ENCODE measurements at regions not wholly inside any gene's neighbourhood (a gene's known extent, or its start where the extent isn't known, plus 50 kb on each side); places are given as distances from the start of the nearest gene placed in this dataset.

DNA sequence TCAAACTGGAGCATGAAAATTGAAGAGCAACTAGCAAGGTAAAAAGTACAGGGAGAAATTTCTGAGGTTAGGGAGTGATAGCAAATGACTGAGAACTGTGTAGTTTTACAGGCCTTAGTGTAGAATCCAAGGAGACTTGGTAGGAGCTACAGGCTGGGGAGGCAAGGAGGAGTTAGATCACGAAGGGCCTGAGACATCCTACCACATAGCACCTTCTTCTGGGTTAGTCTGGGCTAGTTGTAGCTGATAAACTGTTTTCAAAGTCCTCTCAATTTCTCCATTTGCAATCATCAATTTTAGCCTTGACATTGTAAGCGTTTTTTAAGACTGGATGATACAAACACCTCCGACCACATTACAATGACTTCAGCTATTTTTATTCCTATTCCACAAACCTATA is 209.7 kb downstream of the TMEM200A start:
- Mint-ChIP-seq H3K36me3 (ENCODE audit: low read depth) (no peaks in the 10 kb centered on the region), H3K4me3 (peak overlapping the region; percentile 0)

DNA sequence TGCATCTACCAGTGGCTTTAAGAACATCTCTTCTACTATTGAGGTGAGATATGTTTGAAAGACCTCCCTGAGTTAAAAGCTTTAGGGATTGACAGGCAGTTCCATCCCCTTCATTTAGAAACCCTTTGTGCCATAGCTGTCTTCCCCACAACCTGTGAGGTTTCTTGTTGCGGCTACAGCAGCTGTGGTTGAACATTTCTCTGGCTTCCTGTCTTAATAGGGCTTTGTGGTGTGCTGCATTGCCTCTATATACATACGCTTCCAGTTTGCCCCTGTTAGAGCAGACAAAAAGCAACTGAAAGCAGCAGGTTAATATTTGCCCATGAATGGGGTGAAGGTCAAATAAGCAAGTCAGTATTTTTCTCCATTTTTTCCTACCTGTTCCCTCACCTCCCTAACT is 210.2 kb downstream of the TMEM200A start:
- Mint-ChIP-seq H3K36me3 (ENCODE audit: low read depth) (no peaks in the 10 kb centered on the region), H3K4me3 (peak overlapping the region; percentile 9), H3K27me3 (no peaks in the 10 kb centered on the region), H3K9me3 (no peaks in the 10 kb centered on the region), H3K4me1 (ENCODE audit: low read depth) (peaks cover 44% of the 10 kb centered on the region), H3K27ac (peak overlapping the region; percentile 56)
- DNase-seq, result peak; percentile 35

More for the DNA sequence above, 209.7 kb downstream of the TMEM200A start:
- no peaks in the 10 kb centered on the region for H3K9me3 Mint-ChIP-seq
- no peak for DNase-seq
- peaks cover 44% of the 10 kb centered on the region for H3K4me1 Mint-ChIP-seq (ENCODE audit: low read depth)
- peak overlapping the region; percentile 56 for H3K27ac Mint-ChIP-seq
- no peaks in the 10 kb centered on the region for H3K27me3 Mint-ChIP-seq

GRCh38 chr6:130577178-130577919 is 211.5 kb downstream of the TMEM200A start:
- no peaks in the 10 kb centered on the region for H3K36me3 Mint-ChIP-seq (ENCODE audit: low read depth)
- peak overlapping the region; percentile 5 for H3K4me3 Mint-ChIP-seq
- H3K27me3 Mint-ChIP-seq, result no peaks in the 10 kb centered on the region
- peaks cover 44% of the 10 kb centered on the region for H3K4me1 Mint-ChIP-seq (ENCODE audit: low read depth)
- DNase-seq, result no peak
- no peak overlapping the region for H3K27ac Mint-ChIP-seq
- H3K9me3 Mint-ChIP-seq, result no peaks in the 10 kb centered on the region

- Mint-ChIP-seq H3K4me1 (ENCODE audit: low read depth) (peaks cover 36% of the 10 kb centered on the region), H3K27me3 (no peaks in the 10 kb centered on the region)
Observed at GRCh38 chr6:130578713-130579112, 212.9 kb downstream of the TMEM200A start.

DNA sequence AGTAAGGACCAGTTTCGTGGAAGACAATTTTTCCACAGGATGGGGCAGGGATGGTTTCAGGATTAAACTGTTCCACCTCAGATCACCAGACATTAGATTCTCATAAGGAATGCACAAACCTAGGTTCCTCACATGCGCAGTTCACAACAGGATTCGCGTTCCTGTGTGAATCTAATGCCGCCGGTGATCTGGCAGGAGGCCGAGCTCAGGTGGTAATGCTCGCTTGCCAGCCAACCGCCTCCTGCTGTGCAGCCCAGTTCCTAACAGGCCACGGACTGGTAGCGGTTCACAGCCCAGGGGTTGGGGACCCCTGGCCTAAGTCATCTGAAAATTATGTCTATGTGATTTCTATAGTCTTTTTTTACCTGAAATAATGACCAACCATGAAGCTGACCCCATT is 217.5 kb downstream of the TMEM200A start:
- Mint-ChIP-seq H3K36me3 (ENCODE audit: low read depth) (no peaks in the 10 kb centered on the region), H3K27me3 (no peaks in the 10 kb centered on the region), H3K4me3 (no peak overlapping the region), H3K9me3 (no peaks in the 10 kb centered on the region), H3K27ac (no peak overlapping the region), H3K4me1 (ENCODE audit: low read depth) (peaks cover 26% of the 10 kb centered on the region)
- DNase-seq, result no peak

More at GRCh38 chr6:130578713-130579112, 212.9 kb downstream of the TMEM200A start:
- Mint-ChIP-seq H3K27ac (no peak overlapping the region), H3K36me3 (ENCODE audit: low read depth) (no peaks in the 10 kb centered on the region), H3K4me3 (no peak overlapping the region), H3K9me3 (no peaks in the 10 kb centered on the region)
- no peak for DNase-seq

- H3K4me3 Mint-ChIP-seq, result no peak overlapping the region
- no peaks in the 10 kb centered on the region for H3K27me3 Mint-ChIP-seq
- peaks cover 26% of the 10 kb centered on the region for H3K4me1 Mint-ChIP-seq (ENCODE audit: low read depth)
- no peak overlapping the region for H3K27ac Mint-ChIP-seq
- no peaks in the 10 kb centered on the region for H3K36me3 Mint-ChIP-seq (ENCODE audit: low read depth)
- DNase-seq, result no peak
- H3K9me3 Mint-ChIP-seq, result no peaks in the 10 kb centered on the region
Observed at GRCh38 chr6:130585587-130585986, 219.8 kb downstream of the TMEM200A start.

- Mint-ChIP-seq H3K9me3 (peaks cover 15% of the 10 kb centered on the region), H3K4me1 (ENCODE audit: low read depth) (peaks cover 33% of the 10 kb centered on the region), H3K27me3 (no peaks in the 10 kb centered on the region), H3K27ac (no peak overlapping the region), H3K4me3 (no peak overlapping the region), H3K36me3 (ENCODE audit: low read depth) (no peaks in the 10 kb centered on the region)
- DNase-seq, result no peak
Observed at GRCh38 chr6:130587778-130588520, 222.1 kb downstream of the TMEM200A start.

- no peaks in the 10 kb centered on the region for H3K27me3 Mint-ChIP-seq
- H3K27ac Mint-ChIP-seq, result no peak overlapping the region
- H3K36me3 Mint-ChIP-seq (ENCODE audit: low read depth), result no peaks in the 10 kb centered on the region
- no peak for DNase-seq
- no peak overlapping the region for H3K4me3 Mint-ChIP-seq
- peaks cover 27% of the 10 kb centered on the region for H3K4me1 Mint-ChIP-seq (ENCODE audit: low read depth)
- H3K9me3 Mint-ChIP-seq, result peaks cover 15% of the 10 kb centered on the region
Observed at GRCh38 chr6:130593200-130593599, 227.4 kb downstream of the TMEM200A start.

DNA sequence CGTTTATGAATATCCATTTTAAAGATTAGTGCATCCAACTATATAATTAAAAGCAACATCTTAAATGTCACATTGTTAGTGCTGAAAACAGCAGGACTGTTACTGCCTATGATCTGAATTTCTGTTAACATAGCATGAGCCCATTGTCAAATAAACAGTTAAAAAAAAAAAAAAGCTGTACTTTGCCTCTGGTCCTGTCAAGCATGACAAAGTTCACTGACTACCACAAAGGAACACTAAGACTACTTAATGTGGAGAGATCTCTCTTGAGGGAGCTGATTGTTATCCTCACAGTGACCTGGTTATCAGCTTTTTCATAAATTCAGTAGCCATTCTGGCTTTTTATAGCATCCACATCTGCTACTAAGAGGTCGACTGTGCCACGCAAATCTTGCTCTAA is 228.1 kb downstream of the TMEM200A start:
- H3K27ac Mint-ChIP-seq, result no peak overlapping the region
- peaks cover 15% of the 10 kb centered on the region for H3K9me3 Mint-ChIP-seq
- no peak overlapping the region for H3K4me3 Mint-ChIP-seq
- no peak for DNase-seq
- H3K36me3 Mint-ChIP-seq (ENCODE audit: low read depth), result no peaks in the 10 kb centered on the region
- no peaks in the 10 kb centered on the region for H3K27me3 Mint-ChIP-seq
- H3K4me1 Mint-ChIP-seq (ENCODE audit: low read depth), result peaks cover 29% of the 10 kb centered on the region

DNA sequence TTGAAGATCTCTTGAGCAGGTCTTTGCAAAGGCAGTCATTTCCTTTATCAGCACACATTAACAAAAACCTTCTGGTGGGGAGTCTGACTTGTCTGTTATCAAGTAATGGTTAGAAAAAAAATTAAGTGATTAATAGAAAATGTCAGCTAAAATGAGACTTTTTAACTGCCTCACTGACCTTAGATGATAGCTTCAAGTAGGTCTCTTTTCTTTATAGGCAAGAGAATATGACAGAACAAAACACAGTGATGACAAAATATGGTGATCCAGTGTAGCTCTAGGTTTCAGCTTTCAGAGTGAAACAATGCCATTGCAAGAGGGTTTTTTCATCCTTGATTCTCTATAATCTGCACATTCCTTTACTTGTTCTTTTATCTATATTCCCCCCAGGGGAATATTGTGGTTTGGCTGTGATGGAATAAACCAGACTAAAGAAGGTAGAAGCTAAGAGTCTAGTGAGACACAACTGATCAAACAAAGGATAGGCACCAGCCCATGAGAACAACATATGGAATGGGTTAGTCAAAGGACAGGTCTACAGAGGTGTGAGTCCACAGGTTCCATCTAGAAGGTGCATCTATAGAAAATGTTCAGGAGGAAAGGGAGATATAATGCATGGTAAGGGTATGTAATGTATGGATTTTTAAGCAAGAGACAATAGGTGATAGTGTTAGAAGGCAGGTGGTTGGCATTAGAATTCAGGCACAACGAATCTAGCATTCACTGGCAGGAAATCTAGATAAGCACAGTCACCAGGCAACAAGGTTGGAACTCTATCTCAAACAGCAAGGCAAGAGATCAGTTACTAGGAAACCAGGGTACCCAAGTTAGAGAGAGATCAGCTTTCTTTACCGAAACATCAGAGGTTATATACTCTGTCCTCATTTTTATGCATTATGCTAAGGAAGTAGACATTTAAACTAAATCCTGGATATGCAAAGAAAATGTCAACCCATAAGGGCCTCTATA is 228.9 kb upstream of the SMLR1 start:
- H3K36me3 Mint-ChIP-seq (ENCODE audit: low read depth), result no peaks in the 10 kb centered on the region
- H3K9me3 Mint-ChIP-seq, result peaks cover 7% of the 10 kb centered on the region
- H3K4me3 Mint-ChIP-seq, result no peak overlapping the region
- H3K27me3 Mint-ChIP-seq, result no peaks in the 10 kb centered on the region
- H3K27ac Mint-ChIP-seq, result no peak overlapping the region
- DNase-seq, result no peak
- peaks cover 45% of the 10 kb centered on the region for H3K4me1 Mint-ChIP-seq (ENCODE audit: low read depth)

- H3K4me3 Mint-ChIP-seq, result no peak overlapping the region
- no peaks in the 10 kb centered on the region for H3K27me3 Mint-ChIP-seq
- peaks cover 45% of the 10 kb centered on the region for H3K4me1 Mint-ChIP-seq (ENCODE audit: low read depth)
- DNase-seq, result no peak
- peaks cover 9% of the 10 kb centered on the region for H3K9me3 Mint-ChIP-seq
- H3K27ac Mint-ChIP-seq, result no peak overlapping the region
- no peaks in the 10 kb centered on the region for H3K36me3 Mint-ChIP-seq (ENCODE audit: low read depth)
Observed at GRCh38 chr6:130600880-130601341, 226.3 kb upstream of the SMLR1 start.

DNA sequence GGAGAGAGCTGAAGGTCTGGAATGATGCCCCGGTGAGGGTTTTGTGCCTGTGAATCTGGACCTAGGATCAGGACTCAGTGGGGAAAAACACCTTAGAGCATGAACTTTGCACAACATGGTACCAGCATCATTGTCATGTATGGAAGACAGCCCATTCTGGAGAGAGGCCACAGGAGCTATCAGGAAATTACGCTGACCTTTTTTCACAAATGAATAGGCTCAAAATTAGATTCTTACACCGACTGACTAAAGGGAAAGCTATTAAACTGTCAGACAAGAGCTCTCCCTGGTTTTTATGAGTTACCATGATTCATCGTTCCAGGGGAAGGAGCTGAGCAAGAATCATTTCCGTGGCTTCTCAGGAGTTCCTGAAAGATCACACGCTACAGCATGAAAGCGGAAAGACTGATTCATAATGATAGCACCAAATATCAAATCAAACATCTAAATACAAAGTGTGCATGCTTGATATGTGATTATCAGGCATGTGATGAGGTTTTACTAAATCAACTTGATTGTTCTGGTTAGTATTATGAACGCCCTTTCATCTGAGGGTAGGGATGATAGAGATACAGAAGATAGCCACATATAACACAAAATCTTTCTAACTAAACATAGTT is 224.9 kb upstream of the SMLR1 start:
- H3K36me3 Mint-ChIP-seq (ENCODE audit: low read depth), result no peaks in the 10 kb centered on the region
- no peaks in the 10 kb centered on the region for H3K27me3 Mint-ChIP-seq
- peak overlapping the region; percentile 13 for H3K4me3 Mint-ChIP-seq
- peaks cover 41% of the 10 kb centered on the region for H3K4me1 Mint-ChIP-seq (ENCODE audit: low read depth)
- DNase-seq, result no peak
- H3K27ac Mint-ChIP-seq, result peak overlapping the region; percentile 90
- peaks cover 9% of the 10 kb centered on the region for H3K9me3 Mint-ChIP-seq

DNA sequence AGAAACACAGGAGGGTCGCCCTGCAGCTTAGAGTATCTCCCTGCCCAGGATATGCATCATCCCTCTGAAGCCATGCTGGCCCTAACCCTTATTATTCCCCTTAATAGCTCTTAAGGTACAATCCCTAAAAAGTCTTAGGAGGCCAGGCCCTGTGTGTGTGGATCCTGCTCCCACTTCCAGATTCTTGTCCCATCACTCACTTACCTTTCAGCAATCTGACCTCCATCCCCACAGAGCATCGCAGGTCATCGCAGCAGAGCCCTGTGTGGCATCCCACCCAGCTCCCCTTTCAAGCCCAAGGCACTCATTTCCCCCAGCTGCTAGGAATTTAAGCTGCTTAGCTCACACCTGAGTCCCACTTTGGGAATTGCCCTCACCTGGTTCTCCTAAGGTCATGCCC is 223.8 kb upstream of the SMLR1 start:
- Mint-ChIP-seq H3K27ac (no peak overlapping the region), H3K4me1 (ENCODE audit: low read depth) (peaks cover 38% of the 10 kb centered on the region), H3K4me3 (no peak overlapping the region), H3K27me3 (no peaks in the 10 kb centered on the region), H3K36me3 (ENCODE audit: low read depth) (no peaks in the 10 kb centered on the region), H3K9me3 (peaks cover 12% of the 10 kb centered on the region)
- no peak for DNase-seq

DNA sequence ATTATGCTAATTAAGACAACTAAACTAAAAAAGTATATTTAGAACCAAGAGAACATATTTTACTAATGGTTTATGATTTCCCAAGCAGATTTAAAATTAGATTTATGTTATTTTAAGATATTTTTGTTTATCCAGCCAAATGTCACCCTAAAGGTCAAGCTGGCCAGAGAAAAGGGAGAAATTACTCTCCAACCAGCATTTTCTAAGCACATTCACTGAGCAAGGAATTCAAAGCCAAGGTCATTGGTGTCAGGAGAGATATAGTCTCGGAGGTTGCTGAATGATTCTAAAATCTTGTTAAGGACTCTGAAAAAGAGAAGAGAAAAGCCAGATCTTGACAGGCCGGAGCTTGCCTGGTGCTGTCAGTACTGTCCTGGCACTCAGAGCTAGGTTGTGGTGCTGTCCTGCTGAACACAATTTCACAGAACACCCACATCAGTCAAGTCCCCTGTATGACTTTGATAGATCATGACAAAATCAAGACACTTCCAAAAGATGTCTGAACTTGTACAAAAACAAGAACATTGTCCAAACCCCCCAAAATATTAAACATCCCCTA is 222.3 kb upstream of the SMLR1 start:
- H3K27me3 Mint-ChIP-seq, result no peaks in the 10 kb centered on the region
- H3K4me3 Mint-ChIP-seq, result no peak overlapping the region
- H3K4me1 Mint-ChIP-seq (ENCODE audit: low read depth), result peaks cover 37% of the 10 kb centered on the region
- no peak overlapping the region for H3K27ac Mint-ChIP-seq
- no peaks in the 10 kb centered on the region for H3K36me3 Mint-ChIP-seq (ENCODE audit: low read depth)
- peaks cover 12% of the 10 kb centered on the region for H3K9me3 Mint-ChIP-seq
- DNase-seq, result no peak

Data from activated T-cell treated with anti-CD3 and anti-CD28 coated beads, Interleukin-2, amount 50 U/mL, for 24 hours (primary cell).